Central memory CD8-positive, alpha-beta T cell (primary cell): ENCODE measurements at regions not wholly inside any gene's neighbourhood (a gene's known extent, or its start where the extent isn't known, plus 50 kb on each side); places are given as distances from the start of the nearest gene placed in this dataset.

ENCODE experiments used
- ATAC-seq: fragments of 150-1000 bp; cut with Tn5 transposase; replicated peaks from 2 replicates; pipeline ENCODE4 v1.10.0; 2022; ENCODE audit warnings: mild to moderate bottlenecking, moderate FRiP score, moderate number of reproducible peaks; ENCODE audit not compliant: poor library complexity, severe bottlenecking; ENCODE audit errors: extremely low read depth
- DNase-seq, 2 donors: peaks; one replicate each; pipeline ENCODE4 v3.0.0; 2021; ENCODE audit warnings: low spot score in 2 of 2
- H3K27ac Mint-ChIP-seq: one replicate; pipeline ENCODE4 v1.8.0; 2022; ENCODE audit warnings: low read depth, mild to moderate bottlenecking, moderate library complexity, mixed read lengths
- H3K27me3 Mint-ChIP-seq: one replicate; pipeline ENCODE4 v1.8.0; 2022; ENCODE audit warnings: mixed read lengths
- H3K36me3 Mint-ChIP-seq: one replicate; pipeline ENCODE4 v1.8.0; 2022; ENCODE audit warnings: mild to moderate bottlenecking, moderate library complexity, mixed read lengths; ENCODE audit not compliant: insufficient read depth
- H3K4me1 Mint-ChIP-seq: one replicate; pipeline ENCODE4 v1.8.0; 2022; ENCODE audit warnings: mixed read lengths
- H3K4me3 Mint-ChIP-seq: one replicate; pipeline ENCODE4 v1.8.0; 2022; ENCODE audit warnings: mild to moderate bottlenecking, moderate library complexity, mixed read lengths
- H3K9me3 Mint-ChIP-seq: one replicate; pipeline ENCODE4 v1.8.0; 2022; ENCODE audit warnings: mixed read lengths

DNA sequence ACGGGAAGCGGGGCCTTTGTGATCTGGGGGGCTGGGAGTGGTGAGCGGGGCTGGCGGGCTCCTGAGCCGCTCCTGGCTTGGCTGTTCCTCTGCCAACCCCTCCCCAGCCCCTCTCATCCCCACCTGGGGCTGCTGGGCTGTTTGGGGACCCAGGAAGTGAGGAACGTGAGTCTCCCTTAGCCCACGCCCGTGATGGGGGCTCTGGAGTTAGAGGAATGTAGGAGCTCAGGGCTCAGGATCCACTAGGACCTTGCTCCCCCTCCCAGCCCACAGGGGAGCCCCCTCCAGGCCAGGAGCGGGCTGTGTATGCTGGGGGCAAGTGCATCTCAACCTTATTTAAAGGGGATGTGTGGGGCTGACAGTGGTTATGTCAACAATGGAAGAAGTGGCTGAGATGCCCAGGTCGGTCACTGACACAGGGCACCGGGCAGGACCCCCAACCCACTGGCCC is 134.1 kb downstream of the URI1 start:
- no peak overlapping the region for H3K4me3 Mint-ChIP-seq
- peaks cover 38% of the 10 kb centered on the region for H3K27me3 Mint-ChIP-seq
- no peaks in the 10 kb centered on the region for H3K36me3 Mint-ChIP-seq
- no peak for ATAC-seq
- no peaks in the 10 kb centered on the region for H3K4me1 Mint-ChIP-seq
- no peak overlapping the region for H3K27ac Mint-ChIP-seq
- no peak for DNase-seq
- H3K9me3 Mint-ChIP-seq = no peaks in the 10 kb centered on the region

GRCh38 chr19:30076751-30077670 is 135.0 kb downstream of the URI1 start:
- no peak for DNase-seq
- no peak overlapping the region for H3K4me3 Mint-ChIP-seq
- ATAC-seq = no peak
- no peaks in the 10 kb centered on the region for H3K36me3 Mint-ChIP-seq
- H3K4me1 Mint-ChIP-seq = no peaks in the 10 kb centered on the region
- H3K27me3 Mint-ChIP-seq = peaks cover 47% of the 10 kb centered on the region
- no peak overlapping the region for H3K27ac Mint-ChIP-seq
- H3K9me3 Mint-ChIP-seq = no peaks in the 10 kb centered on the region

DNA sequence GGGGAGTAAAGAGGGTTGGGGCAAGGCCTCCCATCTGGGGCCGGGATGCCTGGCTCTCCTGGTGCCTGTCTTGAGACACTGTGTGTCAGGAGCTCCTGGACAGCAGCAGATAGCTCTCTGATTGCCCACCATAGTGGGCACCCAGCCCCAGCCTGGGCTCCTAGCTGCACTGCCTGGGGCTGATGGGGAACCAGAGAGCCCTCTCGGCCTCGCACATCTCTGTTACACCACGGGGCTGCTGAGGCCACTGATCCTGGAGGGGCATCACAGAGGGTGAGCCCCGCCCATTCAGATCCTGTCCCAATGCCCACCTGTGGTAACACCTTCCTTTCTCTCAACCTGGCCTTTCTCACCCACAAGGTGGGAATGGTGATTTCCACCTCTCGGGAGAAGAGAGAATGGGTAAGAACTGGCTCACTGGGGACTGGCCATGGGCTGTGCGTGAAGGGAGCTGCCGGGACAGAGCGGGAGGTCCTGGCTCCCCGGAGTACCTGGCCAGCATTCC is 135.9 kb downstream of the URI1 start:
- Mint-ChIP-seq H3K27me3 (peaks cover 56% of the 10 kb centered on the region), H3K27ac (no peak overlapping the region), H3K4me1 (no peaks in the 10 kb centered on the region), H3K4me3 (no peak overlapping the region), H3K9me3 (no peaks in the 10 kb centered on the region), H3K36me3 (no peaks in the 10 kb centered on the region)
- no peak for ATAC-seq
- no peak for DNase-seq

GRCh38 chr19:30078381-30078910 is 136.4 kb downstream of the URI1 start:
- peaks cover 61% of the 10 kb centered on the region for H3K27me3 Mint-ChIP-seq
- no peaks in the 10 kb centered on the region for H3K4me1 Mint-ChIP-seq
- no peaks in the 10 kb centered on the region for H3K9me3 Mint-ChIP-seq
- no peaks in the 10 kb centered on the region for H3K36me3 Mint-ChIP-seq
- ATAC-seq (no peak), DNase-seq (no peak)
- no peak overlapping the region for H3K4me3 Mint-ChIP-seq
- no peak overlapping the region for H3K27ac Mint-ChIP-seq

GRCh38 chr19:30079200-30079599 is 137.2 kb downstream of the URI1 start:
- ATAC-seq (no peak), DNase-seq (no peak)
- Mint-ChIP-seq H3K9me3 (no peaks in the 10 kb centered on the region), H3K4me3 (no peak overlapping the region), H3K27ac (no peak overlapping the region), H3K27me3 (peaks cover 63% of the 10 kb centered on the region), H3K36me3 (no peaks in the 10 kb centered on the region), H3K4me1 (no peaks in the 10 kb centered on the region)

DNA sequence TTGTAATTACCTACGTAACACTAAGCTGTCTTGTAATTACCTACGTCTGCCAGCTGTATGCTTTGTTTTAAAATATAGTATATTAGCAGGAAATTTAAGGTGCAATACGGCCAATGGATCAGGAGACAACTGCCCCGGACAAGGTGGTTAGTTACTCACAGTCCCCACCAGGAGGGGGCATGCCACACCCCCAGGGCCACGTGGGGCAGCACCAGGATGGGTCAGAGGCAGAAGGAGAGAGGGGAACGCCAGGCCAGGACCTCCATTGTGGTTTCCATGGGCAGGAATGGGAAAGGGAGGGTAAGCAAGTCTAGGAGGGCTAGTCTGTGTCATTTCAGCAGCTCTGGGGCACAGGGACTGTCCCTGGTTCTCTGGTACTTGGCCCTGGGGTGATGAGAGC is 140.1 kb downstream of the URI1 start:
- no peak overlapping the region for H3K27ac Mint-ChIP-seq
- ATAC-seq (no peak), DNase-seq (no peak)
- H3K9me3 Mint-ChIP-seq = no peaks in the 10 kb centered on the region
- H3K27me3 Mint-ChIP-seq = peaks cover 58% of the 10 kb centered on the region
- no peaks in the 10 kb centered on the region for H3K36me3 Mint-ChIP-seq
- H3K4me3 Mint-ChIP-seq = no peak overlapping the region
- H3K4me1 Mint-ChIP-seq = no peaks in the 10 kb centered on the region

DNA sequence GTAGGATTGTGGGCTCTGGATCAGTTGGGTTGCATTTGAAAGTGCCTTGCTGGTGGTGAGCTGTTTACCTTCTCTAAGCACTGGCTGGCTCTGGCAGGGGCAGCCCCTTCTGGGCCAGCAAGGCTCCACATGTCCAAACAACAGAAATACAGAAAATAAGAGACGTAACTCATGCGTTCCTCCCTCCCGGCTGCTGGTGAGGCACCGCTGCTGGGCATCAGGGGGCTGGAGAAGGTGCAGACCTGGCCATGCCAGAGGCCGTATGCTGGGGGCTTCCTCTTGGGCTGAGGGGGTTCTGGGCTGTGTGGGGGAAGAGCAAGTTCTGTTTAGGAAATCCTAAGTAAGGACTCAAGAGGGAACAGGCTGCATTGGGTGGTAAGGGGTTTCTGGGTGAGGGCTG is 140.6 kb downstream of the URI1 start:
- no peaks in the 10 kb centered on the region for H3K36me3 Mint-ChIP-seq
- no peak overlapping the region for H3K27ac Mint-ChIP-seq

GRCh38 chr19:30083125-30083681 is 141.2 kb downstream of the URI1 start:
- ATAC-seq (no peak), DNase-seq (no peak)
- no peaks in the 10 kb centered on the region for H3K36me3 Mint-ChIP-seq
- H3K9me3 Mint-ChIP-seq = no peaks in the 10 kb centered on the region
- H3K4me3 Mint-ChIP-seq = no peak overlapping the region
- no peaks in the 10 kb centered on the region for H3K4me1 Mint-ChIP-seq
- peaks cover 69% of the 10 kb centered on the region for H3K27me3 Mint-ChIP-seq
- H3K27ac Mint-ChIP-seq = no peak overlapping the region

More for the DNA sequence above, 140.6 kb downstream of the URI1 start:
- Mint-ChIP-seq H3K4me1 (no peaks in the 10 kb centered on the region), H3K4me3 (no peak overlapping the region), H3K27me3 (peaks cover 63% of the 10 kb centered on the region), H3K9me3 (no peaks in the 10 kb centered on the region)
- ATAC-seq (no peak), DNase-seq (no peak)

DNA sequence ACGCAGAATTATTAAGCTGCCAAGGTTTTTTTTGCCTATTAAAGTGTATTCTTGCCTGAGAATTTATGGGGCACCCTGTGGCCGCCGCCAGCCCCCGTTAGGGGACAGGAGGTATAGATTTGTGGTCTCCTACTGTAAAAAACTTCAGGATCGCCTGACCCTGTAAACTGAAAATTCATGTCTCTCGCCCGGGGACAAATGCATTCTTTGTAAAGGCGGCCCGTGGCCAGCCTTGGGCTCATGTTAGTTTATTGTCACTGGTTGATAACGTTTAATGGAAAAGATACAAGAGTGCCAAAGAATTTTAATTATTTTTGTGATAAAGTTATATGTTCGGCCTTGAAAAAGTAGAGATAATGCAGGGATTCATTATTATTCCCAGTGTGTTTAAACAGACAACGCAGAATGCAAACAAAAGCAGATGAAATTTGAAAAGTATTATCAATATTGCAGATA is 141.7 kb downstream of the URI1 start:
- no peak overlapping the region for H3K27ac Mint-ChIP-seq

GRCh38 chr19:30084390-30084819 is 142.4 kb downstream of the URI1 start:
- ATAC-seq = no peak
- H3K27ac Mint-ChIP-seq = no peak overlapping the region
- no peak overlapping the region for H3K4me3 Mint-ChIP-seq
- peaks cover 65% of the 10 kb centered on the region for H3K27me3 Mint-ChIP-seq
- H3K9me3 Mint-ChIP-seq = no peaks in the 10 kb centered on the region
- DNase-seq = no peak
- no peaks in the 10 kb centered on the region for H3K36me3 Mint-ChIP-seq
- H3K4me1 Mint-ChIP-seq = no peaks in the 10 kb centered on the region

More for the DNA sequence above, 141.7 kb downstream of the URI1 start:
- DNase-seq (no peak), ATAC-seq (no peak)
- H3K36me3 Mint-ChIP-seq = no peaks in the 10 kb centered on the region
- H3K9me3 Mint-ChIP-seq = no peaks in the 10 kb centered on the region
- peaks cover 71% of the 10 kb centered on the region for H3K27me3 Mint-ChIP-seq
- H3K4me1 Mint-ChIP-seq = no peaks in the 10 kb centered on the region
- no peak overlapping the region for H3K4me3 Mint-ChIP-seq

GRCh38 chr19:30085394-30085793 is 143.4 kb downstream of the URI1 start:
- no peak overlapping the region for H3K4me3 Mint-ChIP-seq
- no peaks in the 10 kb centered on the region for H3K36me3 Mint-ChIP-seq
- no peak for DNase-seq
- H3K27ac Mint-ChIP-seq = no peak overlapping the region
- no peak for ATAC-seq
- H3K27me3 Mint-ChIP-seq = peaks cover 55% of the 10 kb centered on the region
- no peaks in the 10 kb centered on the region for H3K9me3 Mint-ChIP-seq
- H3K4me1 Mint-ChIP-seq = no peaks in the 10 kb centered on the region

- H3K36me3 Mint-ChIP-seq = no peaks in the 10 kb centered on the region
- no peaks in the 10 kb centered on the region for H3K9me3 Mint-ChIP-seq
- DNase-seq (no peak), ATAC-seq (no peak)
- no peaks in the 10 kb centered on the region for H3K4me1 Mint-ChIP-seq
- H3K4me3 Mint-ChIP-seq = no peak overlapping the region
- no peak overlapping the region for H3K27ac Mint-ChIP-seq
- peaks cover 47% of the 10 kb centered on the region for H3K27me3 Mint-ChIP-seq
These were observed 144.2 kb downstream of the URI1 start for GRCh38 chr19:30086220-30086619.
